Esophagus squamous epithelium (tissue), 5 donors: ENCODE measurements at regions not wholly inside any gene's neighbourhood (a gene's known extent, or its start where the extent isn't known, plus 50 kb on each side); places are given as distances from the start of the nearest gene placed in this dataset.

Experiments used
- DNase-seq: peaks from one replicate; lab custom pipeline; 2025; lab: John Stamatoyannopoulos, UW
- H3K27ac ChIP-seq, 4 donors: fragments of 200-600 bp; sonication (generic); one replicate each; pipeline ENCODE4 v1.5.1; 2016 to 2019; ENCODE audit warnings: mild to moderate bottlenecking in 1 of 4
- H3K27me3 ChIP-seq, 4 donors: fragments of 200-600 bp; sonication (generic); 1 replicate in 3 of 4; 2 replicates in 1 of 4; pipeline versions ENCODE4 v1.5.1 to v1.6.0; 2017 to 2021; ENCODE audit warnings: antibody characterized with exemption in 1 of 4
- H3K36me3 ChIP-seq, 3 donors: fragments of 200-600 bp; sonication (generic); one replicate each; pipeline ENCODE4 v1.5.1; 2016 to 2019
- H3K4me1 ChIP-seq, 3 donors: fragments of 200-600 bp; sonication (generic); one replicate each; pipeline ENCODE4 v1.5.1; 2017 to 2019
- H3K4me3 ChIP-seq, 4 donors: fragments of 200-600 bp; sonication (generic); 1 replicate in 3 of 4; 2 replicates in 1 of 4; pipeline ENCODE4 v1.5.1; 2016 to 2019; ENCODE audit warnings: mild to moderate bottlenecking in 2 of 4, moderate library complexity in 1 of 4
- H3K9me3 ChIP-seq, 3 donors: fragments of 200-600 bp; sonication (generic); one replicate each; pipeline ENCODE4 v1.5.1; 2016 to 2019
- CTCF ChIP-seq, 6 experiments: fragments of 450-650 bp in 4 of 6; fragments of 200-600 bp in 2 of 6; sonication (generic) in 2 of 6; IDR thresholded peaks; one replicate each; pipeline ENCODE4 v1.5.1; 2016 to 2019; ENCODE audit warnings: antibody characterized with exemption in 6 of 6, mild to moderate bottlenecking in 4 of 6, moderate library complexity in 4 of 6
- POLR2A ChIP-seq, 4 donors: fragments of 450-650 bp; IDR thresholded peaks; one replicate each; pipeline ENCODE4 v1.6.1; 2017; ENCODE audit warnings: antibody characterized with exemption in 4 of 4, mild to moderate bottlenecking in 4 of 4, moderate library complexity in 3 of 4
- WGBS, 2 donors: methylation state at CpG; one replicate each; pipeline ENCODE4 v1.1.5; 2018; 5-methylcytosine and 5-hydroxymethylcytosine counted together
- intact Hi-C: fragments of 100-400 bp; cut with DNase I; formaldehyde crosslinking; loops from one replicate; pipeline ENCODE4 v1.15.0; 2022
- donor health status: DM: yes; HTN: yes; CAD: no.

GRCh38 chr13:106350208-106350607, 185.3 kb downstream of the EFNB2 start:
- Histone ChIP-seq H3K27ac (no peak overlapping the region), H3K4me3 (no peak overlapping the region), H3K27me3 (peaks cover 0 to 18% (median 0%) of the 10 kb centered on the region in 4 donors), H3K4me1 (peaks cover 0 to 30% (median 8%) of the 10 kb centered on the region in 3 donors), H3K9me3 (no peaks in the 10 kb centered on the region), H3K36me3 (no peaks in the 10 kb centered on the region)
- TF ChIP-seq POLR2A (IDR thresholded peaks at IDR 0.05) (no peak), CTCF (IDR thresholded peaks at IDR 0.05) (no peak)
- 50 to 70% methylated on average over 4 of the region's 4 CpGs for WGBS, 2 donors
- intact Hi-C loops = no loop called here
- no peak for DNase-seq

GRCh38 chr13:106349080-106349931, 186.2 kb downstream of the EFNB2 start:
- intact Hi-C loops = no loop called here
- 7 to 16% methylated on average over 20 to 22 of the region's 30 CpGs for WGBS, 2 donors
- Histone ChIP-seq H3K4me1 (peaks cover 0 to 30% (median 8%) of the 10 kb centered on the region in 3 donors), H3K27me3 (peaks cover 0 to 18% (median 0%) of the 10 kb centered on the region in 4 donors), H3K4me3 (peak overlapping the region; percentile 19 to 60 (median 37)), H3K36me3 (no peaks in the 10 kb centered on the region), H3K27ac (peak overlapping the region; percentile 56 to 71 (median 64)), H3K9me3 (no peaks in the 10 kb centered on the region)
- no peak for DNase-seq
- TF ChIP-seq POLR2A (IDR thresholded peaks at IDR 0.05) (no peak), CTCF (IDR thresholded peaks at IDR 0.05) (no peak)

GRCh38 chr13:106348075-106348840, 187.2 kb downstream of the EFNB2 start:
- no peak for DNase-seq
- Histone ChIP-seq H3K36me3 (no peaks in the 10 kb centered on the region), H3K9me3 (no peaks in the 10 kb centered on the region), H3K4me3 (peak overlapping the region in 1 of 4 donors; percentile 36), H3K27me3 (peaks cover 0 to 18% (median 0%) of the 10 kb centered on the region in 4 donors), H3K4me1 (peaks cover 0 to 30% (median 8%) of the 10 kb centered on the region in 3 donors), H3K27ac (no peak overlapping the region)
- WGBS, 2 donors = 52 to 54% methylated on average over 6 of the region's 6 CpGs
- intact Hi-C loops = no loop called here
- TF ChIP-seq POLR2A (IDR thresholded peaks at IDR 0.05) (no peak), CTCF (IDR thresholded peaks at IDR 0.05) (no peak)

GRCh38 chr13:106344342-106344741, 191.1 kb downstream of the EFNB2 start:
- no peak for DNase-seq
- Histone ChIP-seq H3K4me3 (no peak overlapping the region), H3K9me3 (peaks cover 0 to 10% (median 6%) of the 10 kb centered on the region in 3 donors), H3K27ac (no peak overlapping the region), H3K4me1 (peaks cover 0 to 17% (median 8%) of the 10 kb centered on the region in 3 donors), H3K27me3 (peaks cover 0 to 12% (median 0%) of the 10 kb centered on the region in 4 donors), H3K36me3 (no peaks in the 10 kb centered on the region)
- intact Hi-C loops = no loop called here
- TF ChIP-seq POLR2A (IDR thresholded peaks at IDR 0.05) (no peak), CTCF (IDR thresholded peaks at IDR 0.05) (no peak)
- 88 to 90% methylated on average over 2 of the region's 2 CpGs for WGBS, 2 donors
